Esophagus mucosa (tissue), 1 donor: ENCODE measurements at regions not wholly inside any gene's neighbourhood (a gene's known extent, or its start where the extent isn't known, plus 50 kb on each side); places are given as distances from the start of the nearest gene placed in this dataset.

Experiments used
- ATAC-seq: fragments of 200-7000 bp; cut with Tn5 transposase; one replicate; pipeline ENCODE4 v1.9.1; 2020
- donor health status: DM: yes; HTN: yes; CAD: no.

DNA sequence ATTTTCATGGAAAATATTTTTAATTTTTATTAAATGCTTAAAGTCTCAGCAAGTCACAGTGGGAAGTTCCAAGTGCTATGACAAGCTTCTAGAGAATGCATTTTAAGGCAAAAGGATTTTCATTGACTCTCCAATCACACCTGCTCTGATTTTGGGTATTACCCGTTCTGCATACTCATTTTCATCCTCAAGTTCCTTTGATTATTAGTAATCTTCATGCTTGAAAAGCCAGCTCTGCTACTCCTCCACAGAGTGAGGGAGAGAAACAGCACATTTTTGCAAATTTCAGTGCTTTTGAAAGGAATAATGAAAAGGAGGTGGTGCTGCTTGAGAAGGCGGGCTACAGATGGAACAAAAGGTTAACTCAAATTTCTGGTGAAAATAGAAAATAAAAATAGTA, 450.7 kb downstream of the NSUN3 start:
- ATAC-seq: no peak

DNA sequence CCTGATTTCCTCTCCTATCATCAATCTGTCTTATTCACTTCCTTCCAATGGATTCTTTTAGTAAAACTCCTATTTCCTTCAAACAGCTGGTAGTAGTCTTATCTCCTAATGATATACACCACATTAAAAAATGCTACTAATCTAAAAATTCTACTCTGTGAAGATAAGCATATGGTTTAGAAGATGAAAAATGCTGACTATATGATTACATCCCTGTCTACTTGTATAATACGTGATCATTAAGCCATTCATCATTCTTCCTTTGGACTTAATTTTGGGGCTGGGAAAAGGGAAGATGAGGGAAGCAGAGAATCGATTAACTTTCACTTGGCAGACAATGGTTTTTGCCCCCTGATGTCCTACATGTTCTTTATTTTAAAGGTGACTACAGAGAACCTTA, 453.1 kb downstream of the NSUN3 start:
- ATAC-seq: no peak

DNA sequence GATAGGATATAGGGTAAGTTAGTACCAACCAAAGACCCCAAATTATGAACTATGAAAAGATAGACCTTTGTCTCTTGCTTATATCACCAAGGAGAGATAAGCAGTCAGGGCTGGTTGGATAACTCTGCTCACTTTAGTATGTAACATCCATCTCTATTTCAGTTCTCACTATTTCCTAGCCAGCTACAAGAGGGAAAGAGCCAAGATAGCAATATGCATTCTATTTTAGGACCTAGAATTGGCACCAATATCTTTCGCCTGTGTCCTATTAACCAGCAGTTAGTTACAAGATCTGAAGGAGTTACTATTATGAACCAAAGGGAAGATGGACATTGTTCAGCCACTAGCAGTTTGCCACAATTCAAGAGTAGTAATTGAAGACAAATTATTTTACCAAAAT, 457.5 kb downstream of the NSUN3 start:
- no peak for ATAC-seq

DNA sequence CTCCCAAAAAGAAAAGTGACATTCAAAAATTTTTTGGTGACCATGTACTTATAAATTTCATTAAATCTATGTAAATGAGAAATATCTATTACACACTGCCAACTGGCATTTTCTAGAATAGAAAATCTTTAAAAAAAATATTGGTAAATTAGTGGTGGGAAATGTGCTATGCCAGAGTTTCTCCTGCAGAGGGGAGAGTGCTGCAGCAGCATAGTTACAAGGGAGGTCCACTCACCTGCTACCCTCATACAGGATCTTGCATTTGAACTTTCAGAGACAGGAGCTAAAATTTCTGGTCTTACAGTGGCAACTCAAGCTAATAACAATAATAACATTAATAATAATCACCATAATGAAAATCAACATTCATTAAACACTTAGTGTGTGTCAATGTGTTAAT, 459.6 kb downstream of the NSUN3 start:
- no peak for ATAC-seq

DNA sequence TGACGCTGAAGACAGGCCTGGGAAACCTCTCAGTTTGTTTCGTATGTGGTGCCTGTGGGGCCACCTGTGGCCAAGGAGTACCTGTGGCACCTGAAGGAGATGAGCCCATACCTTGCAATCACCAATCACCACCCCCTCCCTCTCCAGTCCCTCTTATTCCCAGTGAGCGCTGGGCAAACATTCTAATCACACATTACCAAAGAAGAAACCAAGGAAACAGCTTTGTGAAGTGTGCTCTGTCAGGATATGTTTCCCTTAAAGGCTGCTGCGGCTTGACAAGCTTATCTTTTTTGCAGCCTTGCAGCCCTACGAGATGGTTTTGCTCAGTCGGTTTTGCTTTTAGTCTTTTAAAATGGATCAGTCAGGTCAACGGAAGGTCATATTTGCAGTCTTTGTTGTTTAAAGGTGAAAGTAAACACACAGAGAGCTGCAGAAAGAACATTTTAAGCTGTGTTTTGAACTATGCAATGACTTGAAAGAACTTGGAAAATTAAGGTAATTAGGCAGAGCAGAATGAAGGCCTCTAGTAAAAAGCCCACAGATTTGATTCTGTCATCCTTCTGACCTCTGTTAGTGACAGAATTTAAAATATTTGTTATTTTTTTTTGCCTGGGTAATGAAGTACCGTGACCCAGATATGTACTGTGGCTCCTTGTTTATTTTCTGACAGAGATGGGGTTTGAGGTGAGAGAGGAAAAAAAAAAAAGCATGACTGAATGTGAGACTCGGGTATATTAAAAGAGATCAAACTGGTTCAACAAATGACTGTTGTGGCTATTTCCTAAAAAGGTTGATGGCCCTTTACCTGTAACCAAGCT, 461.4 kb downstream of the NSUN3 start:
- no peak for ATAC-seq

DNA sequence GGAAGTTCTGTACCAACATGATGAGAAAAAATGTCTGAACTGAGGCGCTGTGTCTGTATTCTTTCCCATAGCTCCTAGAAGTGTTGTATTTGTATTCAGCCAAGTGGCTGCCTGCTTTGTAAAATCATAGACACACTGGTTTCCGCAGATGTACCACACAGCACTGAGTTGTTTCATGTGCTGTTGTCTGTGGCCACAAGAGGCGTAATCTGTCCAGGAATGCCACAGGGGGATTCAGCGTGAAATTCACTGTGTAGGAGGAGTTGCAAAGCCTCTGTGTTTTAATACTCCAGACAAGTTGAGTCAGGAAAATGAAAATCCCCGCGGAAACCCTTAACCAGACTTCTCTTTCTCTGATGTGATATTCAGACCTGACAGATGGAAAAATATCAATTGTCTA, 462.2 kb downstream of the NSUN3 start:
- ATAC-seq: peak; percentile 54

DNA sequence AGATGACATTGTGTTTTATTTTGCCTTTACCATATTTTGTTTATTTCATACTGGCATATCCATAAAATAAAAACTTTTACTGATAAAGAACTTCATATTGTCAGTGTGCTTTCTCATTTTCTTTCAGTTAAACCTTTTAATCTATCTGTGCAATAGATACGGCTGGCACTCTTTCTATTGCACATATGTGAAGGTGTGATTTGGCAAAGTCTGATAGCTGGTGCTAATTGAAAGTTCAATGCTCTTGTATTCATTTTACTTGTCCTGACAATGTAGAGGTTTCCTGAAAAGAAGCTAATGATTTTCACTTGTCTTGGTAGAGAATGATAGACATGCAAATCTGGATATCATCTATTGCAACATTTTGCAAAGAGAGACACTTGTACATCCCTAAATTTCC, 467.0 kb downstream of the NSUN3 start:
- ATAC-seq: no peak

DNA sequence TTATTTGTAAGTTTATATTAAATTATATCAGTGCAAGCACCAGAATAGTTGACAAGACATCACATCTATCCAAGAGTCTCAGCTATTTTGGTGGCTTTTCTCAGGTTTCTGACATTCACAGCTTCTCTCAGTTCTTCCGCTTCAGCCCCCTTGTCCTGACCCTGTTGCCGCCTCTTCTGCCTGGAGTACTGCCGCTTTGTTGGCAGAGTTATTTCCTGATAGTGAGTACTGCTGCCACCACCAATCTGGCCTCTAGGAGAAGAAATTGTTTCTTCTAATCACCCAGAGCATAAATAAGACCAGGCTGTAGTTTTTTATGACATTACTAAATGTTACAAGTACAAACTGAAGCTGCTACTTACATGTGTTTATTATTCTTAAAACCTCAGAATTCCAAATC, 470.1 kb downstream of the NSUN3 start:
- no peak for ATAC-seq

DNA sequence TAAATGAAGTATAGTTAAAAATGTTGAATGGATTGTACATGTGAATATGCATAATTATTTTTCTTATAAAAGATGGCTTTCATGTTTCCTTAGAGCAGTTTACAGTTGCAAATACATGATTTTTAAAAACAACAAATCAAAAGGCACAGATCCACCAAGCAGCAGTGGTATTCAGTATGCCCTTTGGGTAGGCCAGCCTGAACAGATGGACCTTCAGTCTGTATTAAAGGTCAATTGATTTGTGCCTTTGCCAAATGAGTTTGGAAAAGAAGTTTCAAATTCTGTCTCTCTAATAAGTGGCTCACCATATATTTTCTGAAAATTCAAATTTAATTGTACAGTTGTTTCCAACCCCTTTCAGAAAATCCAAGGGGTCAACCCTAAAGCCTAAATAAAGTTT, 477.1 kb downstream of the NSUN3 start:
- ATAC-seq: no peak

DNA sequence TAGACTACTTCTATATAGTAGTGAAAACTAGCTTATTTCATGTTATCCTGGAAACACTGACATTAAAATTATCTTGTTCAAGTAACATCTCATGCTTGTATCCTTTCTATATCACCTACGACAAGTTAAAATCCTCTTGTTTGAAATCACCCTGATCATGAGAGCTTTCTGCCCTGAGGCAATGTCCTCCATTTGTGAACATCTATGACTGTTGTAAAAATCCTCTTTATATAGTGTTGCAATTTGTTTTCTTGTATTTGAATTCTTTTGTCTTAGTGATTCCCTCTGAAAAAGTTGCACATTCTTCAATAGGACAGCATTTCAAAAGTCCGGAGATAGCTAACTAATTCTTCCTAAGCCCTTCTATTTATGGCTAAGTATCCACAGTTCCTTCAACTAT, 480.3 kb downstream of the NSUN3 start:
- ATAC-seq: no peak

DNA sequence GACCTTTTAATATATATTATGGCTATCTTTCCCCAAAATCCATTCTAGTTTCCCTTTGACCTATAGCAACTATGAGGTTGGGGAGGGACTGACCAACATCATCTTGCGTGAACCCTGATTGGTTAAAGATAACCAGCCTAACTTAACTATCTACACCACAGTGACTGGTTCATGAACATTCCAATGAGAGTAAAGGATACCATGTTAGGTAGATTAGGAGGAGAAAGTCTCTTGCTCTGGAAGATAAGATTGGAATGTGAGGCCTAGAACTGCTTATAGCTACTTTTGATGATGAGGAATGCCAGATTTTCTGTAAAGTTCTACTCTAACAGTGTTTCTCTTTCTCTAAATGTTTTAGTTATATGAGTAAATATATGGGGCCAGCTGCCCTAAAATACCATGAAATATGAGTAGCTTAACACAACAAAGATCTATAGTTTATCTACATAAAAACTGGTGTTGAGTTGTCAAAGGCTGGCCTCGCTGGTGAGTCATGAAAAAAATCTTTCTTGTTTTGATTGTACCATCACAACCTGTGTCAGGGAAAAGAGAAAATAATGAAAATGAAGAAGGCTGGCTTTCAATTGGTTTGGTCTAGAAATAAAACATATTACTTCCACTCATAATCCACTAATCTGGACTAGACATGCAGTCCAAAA, 481.4 kb downstream of the NSUN3 start:
- no peak for ATAC-seq

DNA sequence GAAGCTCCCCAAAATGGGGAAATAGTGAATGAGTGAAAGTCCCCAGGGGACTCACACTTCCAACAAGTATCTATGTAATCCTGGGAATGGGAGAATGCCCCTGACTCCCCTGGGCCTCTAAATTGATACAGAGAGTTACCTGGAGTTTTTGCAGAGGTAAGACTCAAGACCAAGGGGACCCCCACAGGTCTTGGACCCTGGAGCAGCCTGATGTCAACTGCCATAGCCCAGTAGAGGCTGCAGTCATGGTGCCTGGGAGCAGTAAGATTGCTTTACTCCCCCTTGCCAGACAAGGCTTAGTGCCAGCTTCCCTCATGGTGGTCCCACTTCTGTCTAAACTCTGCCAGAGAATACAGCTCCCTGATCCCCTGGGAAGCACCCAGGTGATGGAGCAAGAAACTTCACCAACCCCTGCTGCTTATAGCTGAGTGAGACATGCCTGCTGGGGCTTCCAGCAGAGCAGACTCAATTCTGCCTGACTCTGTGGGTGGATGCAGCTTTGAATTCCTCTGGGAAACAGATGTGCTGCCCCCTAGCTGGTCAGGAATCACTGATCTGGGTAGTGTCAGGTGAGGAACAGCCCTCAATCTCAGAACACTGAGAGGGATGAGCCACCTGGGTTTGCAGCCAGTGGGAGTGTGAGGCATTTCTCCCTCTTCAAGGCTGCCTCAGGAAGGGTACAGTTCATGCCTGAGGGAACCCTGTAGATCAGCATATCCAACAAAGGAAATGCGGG, 485.9 kb downstream of the NSUN3 start:
- ATAC-seq: no peak

DNA sequence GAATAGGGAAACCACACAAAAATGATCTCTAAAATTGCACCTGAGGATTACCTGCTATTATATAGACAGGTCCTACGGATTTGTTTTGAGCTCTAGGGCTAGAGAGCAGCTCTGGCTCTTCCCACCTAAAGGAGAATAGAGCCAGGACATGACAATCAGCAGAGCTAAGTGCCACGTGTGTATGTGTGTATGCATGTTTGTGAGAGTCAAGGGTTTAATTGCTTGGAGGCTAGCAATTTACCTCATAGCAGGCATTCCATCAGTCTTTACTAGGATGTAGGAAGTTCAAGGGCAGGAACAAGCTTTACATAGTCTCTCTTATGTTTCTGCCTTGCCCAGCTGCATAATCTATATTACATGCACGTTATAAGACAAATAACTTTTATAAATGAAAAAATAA, 498.2 kb downstream of the NSUN3 start:
- no peak for ATAC-seq

DNA sequence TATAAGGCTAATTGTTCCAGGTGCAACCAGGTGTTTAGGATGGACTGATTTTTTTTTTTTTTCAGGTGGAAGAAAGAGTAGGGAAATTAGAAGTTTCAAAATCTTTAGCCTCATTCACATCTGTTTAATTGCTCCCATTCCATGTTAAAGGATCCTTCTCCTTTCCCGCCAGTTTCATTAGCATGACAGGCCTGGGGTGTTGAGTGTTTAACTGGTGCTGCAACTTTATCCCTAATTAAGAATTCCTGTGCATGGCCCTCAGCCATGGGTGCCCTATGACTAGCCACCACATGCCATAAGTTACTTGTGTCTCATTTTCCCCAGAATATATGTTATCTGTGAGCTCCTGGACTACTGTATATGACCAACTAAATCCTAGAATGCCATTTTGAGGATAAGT, 501.4 kb downstream of the NSUN3 start:
- ATAC-seq: no peak

DNA sequence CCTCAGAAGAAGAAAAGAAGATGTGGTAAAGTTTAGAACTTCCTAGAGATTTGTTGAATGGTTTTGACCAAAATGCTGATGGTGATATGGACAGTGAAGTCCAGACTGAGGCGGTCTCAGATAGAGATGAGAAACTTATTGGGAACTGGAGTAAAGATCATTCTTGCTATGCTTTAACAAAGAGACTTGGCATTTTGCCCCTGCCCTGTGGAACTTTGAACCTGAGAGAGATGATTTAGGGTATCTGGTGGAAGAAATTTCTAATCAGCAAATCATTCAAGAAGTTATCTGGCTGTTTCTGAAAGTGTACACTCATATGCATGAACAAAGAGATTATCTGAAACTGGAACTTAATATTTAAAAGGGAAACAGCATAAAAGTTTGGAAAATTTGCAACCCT, 505.2 kb downstream of the NSUN3 start:
- no peak for ATAC-seq

DNA sequence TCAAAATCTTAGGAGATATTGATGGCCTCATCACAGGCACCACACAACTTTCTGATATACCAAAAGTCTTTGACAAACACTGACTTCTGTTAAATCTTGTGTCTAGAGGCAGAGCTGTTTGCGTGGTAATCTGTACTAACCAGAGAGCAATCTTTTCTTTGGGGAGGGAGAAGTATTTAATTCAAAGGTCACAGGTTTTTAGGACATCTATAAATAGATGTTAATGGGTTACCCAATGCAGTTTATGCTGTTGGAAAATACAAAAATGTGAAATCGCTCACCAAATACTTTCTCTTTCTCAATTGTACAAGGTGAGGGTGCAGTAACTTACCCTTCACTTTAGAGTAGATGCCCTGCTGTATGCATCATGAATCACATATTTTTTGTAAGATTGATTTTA, 510.5 kb downstream of the NSUN3 start:
- ATAC-seq: no peak

DNA sequence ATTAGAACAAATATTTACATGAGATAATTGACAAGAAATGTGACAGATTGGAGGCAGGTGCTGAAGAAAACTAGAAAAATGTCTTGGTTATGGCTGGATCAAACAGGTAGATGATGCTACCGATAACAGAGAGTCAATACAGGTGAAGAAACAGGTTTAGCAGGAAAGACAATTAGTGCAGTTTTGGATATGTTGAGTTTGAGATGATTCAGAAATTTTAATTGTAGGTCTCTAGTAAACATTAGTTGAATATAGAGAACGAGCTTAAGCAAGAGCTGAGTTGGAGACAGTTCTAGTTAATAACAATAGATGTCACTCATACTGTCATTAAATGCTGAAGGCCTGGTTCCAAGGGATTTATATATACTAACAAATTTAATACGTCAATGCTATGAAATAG, 524.4 kb downstream of the NSUN3 start:
- no peak for ATAC-seq

DNA sequence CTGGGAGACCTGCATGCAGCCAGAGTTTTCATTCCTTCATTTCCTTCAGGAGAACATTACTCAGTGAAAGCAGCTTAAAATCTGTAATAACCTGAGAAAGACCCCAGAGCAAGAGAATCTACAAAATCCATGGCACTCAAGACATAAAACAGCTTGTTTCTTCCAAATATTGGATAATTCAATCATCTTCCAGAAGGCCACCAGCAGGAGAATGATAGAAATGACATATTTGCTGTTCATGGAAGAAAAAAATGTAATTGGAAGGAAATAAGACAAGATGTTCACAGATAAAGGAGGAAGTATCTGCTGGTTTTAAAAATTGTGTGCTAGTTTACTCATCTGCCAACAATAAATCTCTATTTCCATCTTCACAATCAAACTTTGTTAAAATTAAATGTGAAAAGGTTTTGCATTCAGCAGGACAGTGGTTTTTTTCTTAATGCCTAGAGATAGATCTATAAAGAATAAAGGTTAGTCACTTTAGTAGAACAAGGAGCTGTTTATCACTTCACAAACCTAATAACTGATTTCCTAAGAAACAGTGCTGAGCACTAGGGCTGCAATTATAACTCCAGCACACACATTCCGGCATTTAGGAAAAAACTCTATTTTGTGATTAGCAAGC, 530.8 kb downstream of the NSUN3 start:
- no peak for ATAC-seq

DNA sequence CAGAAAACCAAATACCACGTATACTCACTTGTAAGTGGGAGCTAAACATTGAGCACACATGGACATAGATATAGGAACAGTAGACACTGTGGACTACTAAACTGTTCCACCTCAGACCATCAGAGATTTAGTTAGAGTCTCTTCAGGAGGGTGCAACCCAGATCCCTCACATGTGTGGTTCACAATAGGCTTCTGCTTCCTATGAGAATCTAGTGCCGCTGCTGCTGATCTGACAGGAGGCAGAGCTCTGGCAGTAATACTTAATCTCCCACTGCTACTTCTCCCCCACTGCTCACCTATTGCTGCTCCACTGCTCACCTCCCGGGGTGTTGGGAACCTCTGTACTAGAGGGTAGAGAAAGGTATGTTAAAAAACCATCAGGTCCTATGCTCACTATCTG, 533.3 kb downstream of the NSUN3 start:
- no peak for ATAC-seq

DNA sequence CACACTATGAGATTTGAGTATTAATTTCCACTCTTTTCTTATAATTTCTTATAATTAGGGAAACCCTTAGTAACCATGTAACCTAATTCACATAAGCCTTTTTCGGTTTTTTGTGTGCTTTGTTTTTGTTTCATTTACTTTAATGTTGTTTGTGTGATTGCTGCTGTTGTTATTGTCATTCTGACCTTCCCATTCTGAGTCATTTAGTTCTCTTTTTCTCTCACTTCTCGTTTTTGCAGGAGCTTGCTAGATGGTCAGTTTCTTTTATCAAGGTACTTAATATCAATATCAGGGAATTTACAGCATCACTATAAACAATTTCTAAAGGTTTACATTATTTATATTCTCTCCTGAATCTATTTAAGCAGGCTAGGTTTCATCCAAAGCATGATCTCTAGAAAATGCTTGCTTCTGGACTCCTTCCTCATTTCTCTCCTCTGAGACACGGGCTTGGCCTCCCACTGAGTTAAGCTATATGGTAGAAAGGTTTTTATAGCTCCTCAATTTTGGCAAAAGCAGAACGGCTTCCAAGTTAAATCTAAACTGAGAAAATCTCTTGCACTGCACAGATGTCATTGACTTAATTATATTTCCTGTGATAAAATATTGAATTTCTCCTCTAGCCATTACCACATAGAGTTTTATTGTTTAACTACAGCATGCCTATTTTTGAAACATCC, 534.2 kb downstream of the NSUN3 start:
- ATAC-seq: no peak

DNA sequence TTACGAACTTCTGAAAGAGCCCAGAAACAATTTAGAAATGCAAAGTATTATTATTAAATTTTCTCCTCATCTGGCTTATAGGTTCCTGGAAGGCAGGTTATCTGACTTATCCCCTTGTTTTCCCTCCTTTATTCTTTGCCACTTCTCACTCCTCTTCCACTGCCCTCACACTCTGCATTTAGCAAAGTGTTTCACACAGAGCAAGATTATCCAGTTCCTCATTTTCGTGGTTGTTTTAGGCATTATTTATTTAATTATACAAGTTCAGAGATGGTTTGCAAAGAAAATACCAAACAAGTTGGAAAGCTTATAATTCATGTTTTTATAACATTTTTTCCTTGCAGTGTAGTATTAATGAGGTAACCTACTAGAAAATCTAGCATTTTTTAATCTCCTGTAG, 544.9 kb downstream of the NSUN3 start:
- no peak for ATAC-seq

DNA sequence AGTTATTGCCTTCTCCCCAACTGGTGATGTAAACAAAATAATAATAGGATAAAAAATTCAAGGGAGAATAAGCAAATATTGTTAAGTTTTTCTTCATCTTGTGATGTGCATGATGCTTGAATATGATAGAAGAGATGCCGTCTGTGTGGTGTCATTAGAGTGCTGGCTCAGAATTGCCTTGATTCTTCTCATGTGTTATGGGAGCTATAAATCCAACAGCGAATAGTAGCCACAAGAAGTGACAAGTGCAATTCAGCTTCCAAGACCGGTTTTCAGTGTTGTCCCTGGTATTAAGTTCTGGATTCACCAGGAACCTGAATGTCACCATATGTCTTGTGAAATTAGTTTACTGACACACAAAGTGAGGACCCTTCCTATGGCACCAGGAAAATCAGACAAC, 547.0 kb downstream of the NSUN3 start:
- ATAC-seq: no peak

DNA sequence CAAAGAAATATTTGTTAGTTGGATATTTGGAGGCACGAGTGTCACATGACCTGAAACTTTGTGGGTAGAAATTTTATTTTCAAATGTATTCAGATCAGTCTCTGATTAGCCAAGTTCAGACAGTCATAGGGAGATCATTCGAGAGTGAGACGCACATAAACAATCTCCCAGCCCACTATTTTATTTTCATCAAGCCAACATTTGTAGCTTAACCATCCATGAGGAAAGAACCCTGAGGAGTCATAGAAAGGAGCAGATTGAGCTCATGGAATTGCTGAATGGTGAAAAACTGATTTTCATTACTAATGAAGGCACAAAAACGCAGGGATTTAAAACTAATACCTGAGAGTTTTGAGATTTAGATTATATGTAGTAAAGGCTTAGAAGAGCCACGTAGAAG, 548.7 kb downstream of the NSUN3 start:
- ATAC-seq: no peak
